ENCODE measurements at regions not wholly inside any gene's neighbourhood (a gene's known extent, or its start where the extent isn't known, plus 50 kb on each side); places are given as distances from the start of the nearest gene placed in this dataset.

DNA sequence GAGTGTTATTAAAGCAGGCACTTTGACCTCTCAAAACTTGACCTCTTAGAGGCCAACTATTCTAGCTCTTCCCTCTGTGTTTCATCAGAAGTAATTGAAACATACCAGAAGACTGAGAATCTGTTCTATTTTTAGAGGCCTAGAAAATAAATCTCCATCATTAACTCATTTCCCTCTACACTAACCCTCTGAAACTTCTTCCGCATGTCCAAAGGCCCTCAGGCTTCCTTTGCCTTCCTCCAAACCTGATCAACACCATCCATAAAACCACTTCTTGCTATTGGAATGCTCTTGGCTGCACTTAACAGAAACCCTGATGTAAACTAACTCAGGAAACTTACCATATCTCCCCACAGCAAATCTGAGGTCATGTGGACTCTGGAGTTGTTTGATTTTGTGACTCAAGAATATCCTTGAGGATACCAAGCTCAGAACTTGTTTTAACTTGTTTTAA, 196.4 kb downstream of the RPAP3 start:
- Histone ChIP-seq H3K9me3 (no peaks in the 10 kb centered on the region), H3K36me3 (no peaks in the 10 kb centered on the region), H3K27ac (no peak overlapping the region), H3K4me1 (no peaks in the 10 kb centered on the region), H3K27me3 (no peaks in the 10 kb centered on the region), H3K4me3 (no peak overlapping the region)
- in situ Hi-C loops (cut with MboI; ENCODE audit: low sequenced_read_pairs in 4 of 4) (no loop called here), intact Hi-C loops (cut with DNase I; ENCODE audit: low total_unique reads) (no loop called here)
- no peak for DNase-seq
- TF ChIP-seq, protein P1, sequence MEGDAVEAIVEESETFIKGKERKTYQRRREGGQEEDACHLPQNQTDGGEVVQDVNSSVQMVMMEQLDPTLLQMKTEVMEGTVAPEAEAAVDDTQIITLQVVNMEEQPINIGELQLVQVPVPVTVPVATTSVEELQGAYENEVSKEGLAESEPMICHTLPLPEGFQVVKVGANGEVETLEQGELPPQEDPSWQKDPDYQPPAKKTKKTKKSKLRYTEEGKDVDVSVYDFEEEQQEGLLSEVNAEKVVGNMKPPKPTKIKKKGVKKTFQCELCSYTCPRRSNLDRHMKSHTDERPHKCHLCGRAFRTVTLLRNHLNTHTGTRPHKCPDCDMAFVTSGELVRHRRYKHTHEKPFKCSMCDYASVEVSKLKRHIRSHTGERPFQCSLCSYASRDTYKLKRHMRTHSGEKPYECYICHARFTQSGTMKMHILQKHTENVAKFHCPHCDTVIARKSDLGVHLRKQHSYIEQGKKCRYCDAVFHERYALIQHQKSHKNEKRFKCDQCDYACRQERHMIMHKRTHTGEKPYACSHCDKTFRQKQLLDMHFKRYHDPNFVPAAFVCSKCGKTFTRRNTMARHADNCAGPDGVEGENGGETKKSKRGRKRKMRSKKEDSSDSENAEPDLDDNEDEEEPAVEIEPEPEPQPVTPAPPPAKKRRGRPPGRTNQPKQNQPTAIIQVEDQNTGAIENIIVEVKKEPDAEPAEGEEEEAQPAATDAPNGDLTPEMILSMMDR (IDR thresholded peaks at IDR 0.05 in 4 of 5, conservative IDR thresholded peaks at IDR 0.05 in 1 of 5): no peak
- no peak for TF ChIP-seq POLR2A (IDR thresholded peaks at IDR 0.05)
- no peak for ATAC-seq

DNA sequence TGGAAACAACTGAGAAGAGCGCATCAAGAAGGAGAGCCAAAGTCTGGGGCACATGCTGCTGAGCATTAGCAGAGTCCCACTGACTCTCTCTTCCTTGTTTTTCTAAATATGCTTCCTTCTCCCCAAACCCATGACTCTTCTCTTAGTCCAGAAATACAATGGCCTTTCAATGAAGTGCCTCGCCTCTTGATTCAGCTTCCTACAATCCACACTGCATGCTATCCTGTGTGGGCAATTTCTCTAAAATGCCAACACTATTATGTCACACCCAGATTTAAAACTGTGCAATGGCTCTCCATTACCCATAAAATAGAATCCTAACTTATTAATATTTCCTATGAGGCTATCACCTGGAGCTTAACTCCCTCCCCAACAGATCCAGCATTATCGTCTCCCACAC, 198.6 kb downstream of the RPAP3 start:
- H3K27ac ChIP-seq: no peak overlapping the region
- no peaks in the 10 kb centered on the region for H3K36me3 ChIP-seq
- in situ Hi-C loops (cut with MboI; ENCODE audit: low sequenced_read_pairs in 4 of 4): no loop called here
- no peaks in the 10 kb centered on the region for H3K9me3 ChIP-seq
- no peaks in the 10 kb centered on the region for H3K4me1 ChIP-seq
- intact Hi-C loops (cut with DNase I; ENCODE audit: low total_unique reads): no loop called here
- no peak for ATAC-seq
- H3K27me3 ChIP-seq: no peaks in the 10 kb centered on the region
- no peak for DNase-seq
- H3K4me3 ChIP-seq: no peak overlapping the region
- no peak for TF ChIP-seq POLR2A (IDR thresholded peaks at IDR 0.05)
- TF ChIP-seq, protein P1 (IDR thresholded peaks at IDR 0.05 in 4 of 5, conservative IDR thresholded peaks at IDR 0.05 in 1 of 5): no peak

DNA sequence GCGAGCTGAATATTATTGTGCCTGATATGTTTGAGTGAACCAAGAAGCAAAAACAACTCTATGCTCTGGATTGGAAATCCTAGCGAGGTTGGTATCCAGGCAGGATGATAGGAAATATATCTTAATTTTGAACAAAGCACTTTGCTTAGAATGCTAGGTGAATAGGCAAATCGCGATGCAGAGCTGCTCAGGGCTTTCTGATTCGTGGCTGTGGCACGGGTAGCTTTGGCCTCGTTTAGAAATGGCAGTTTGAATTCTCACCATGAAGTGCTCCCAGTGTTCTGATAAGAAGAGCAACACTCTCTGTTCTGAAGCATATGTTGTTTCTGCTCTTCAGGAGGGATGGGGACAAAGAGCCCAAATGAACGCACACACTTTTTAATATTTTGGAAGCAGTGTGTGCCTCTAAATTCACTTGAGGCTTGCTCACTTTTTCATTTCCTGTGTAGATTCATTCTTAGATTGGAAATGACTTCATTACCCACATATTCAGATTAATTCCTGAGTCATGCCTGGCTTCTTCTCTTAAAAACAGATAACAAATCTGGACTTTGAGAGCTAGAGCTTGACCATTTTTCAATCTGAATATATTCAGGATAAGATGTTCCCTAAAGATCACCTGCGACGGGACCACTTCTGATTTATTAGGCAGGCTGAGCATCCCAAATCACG, 200.9 kb downstream of the RPAP3 start:
- DNase-seq: no peak
- in situ Hi-C loops (cut with MboI; ENCODE audit: low sequenced_read_pairs in 4 of 4): no loop called here
- H3K27me3 ChIP-seq: no peaks in the 10 kb centered on the region
- no peaks in the 10 kb centered on the region for H3K9me3 ChIP-seq
- no peaks in the 10 kb centered on the region for H3K4me1 ChIP-seq
- ATAC-seq: no peak
- no peak for TF ChIP-seq POLR2A (IDR thresholded peaks at IDR 0.05)
- TF ChIP-seq, protein P1 (IDR thresholded peaks at IDR 0.05 in 4 of 5, conservative IDR thresholded peaks at IDR 0.05 in 1 of 5): no peak
- intact Hi-C loops (cut with DNase I; ENCODE audit: low total_unique reads): no loop called here
- H3K4me3 ChIP-seq: no peak overlapping the region
- H3K27ac ChIP-seq: no peak overlapping the region
- no peaks in the 10 kb centered on the region for H3K36me3 ChIP-seq

DNA sequence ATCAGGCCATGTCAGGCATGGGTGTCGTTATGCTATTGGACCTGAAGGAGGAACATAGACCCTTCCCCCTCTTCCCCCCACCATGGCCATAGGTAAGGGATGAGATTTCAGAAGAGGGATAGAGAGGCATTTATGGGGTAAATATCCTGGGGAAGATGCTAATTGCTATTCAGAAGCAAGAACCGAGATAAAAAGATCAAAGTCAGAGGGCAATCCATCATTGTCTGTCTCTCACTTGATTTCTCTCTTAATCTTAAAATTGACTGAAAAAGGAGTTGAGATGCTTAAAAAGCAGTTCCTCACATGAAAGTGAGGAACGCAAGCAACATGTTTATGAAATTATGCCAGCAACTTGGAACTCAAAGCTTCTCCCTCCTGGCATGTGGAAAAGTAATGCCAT, 212.0 kb downstream of the RPAP3 start:
- intact Hi-C loops (cut with DNase I; ENCODE audit: low total_unique reads): no loop called here
- no peak for TF ChIP-seq POLR2A (IDR thresholded peaks at IDR 0.05)
- TF ChIP-seq, protein P1 (IDR thresholded peaks at IDR 0.05 in 4 of 5, conservative IDR thresholded peaks at IDR 0.05 in 1 of 5): no peak
- Histone ChIP-seq H3K9me3 (no peaks in the 10 kb centered on the region), H3K4me3 (no peak overlapping the region), H3K27ac (no peak overlapping the region), H3K36me3 (no peaks in the 10 kb centered on the region), H3K27me3 (no peaks in the 10 kb centered on the region), H3K4me1 (no peaks in the 10 kb centered on the region)
- ATAC-seq (no peak), DNase-seq (no peak)
- in situ Hi-C loops (cut with MboI; ENCODE audit: low sequenced_read_pairs in 4 of 4): no loop called here

Measured in gastrocnemius medialis (tissue), 4 donors.